GM13976 (cell line): ENCODE measurements at regions not wholly inside any gene's neighbourhood (a gene's known extent, or its start where the extent isn't known, plus 50 kb on each side); places are given as distances from the start of the nearest gene placed in this dataset.

Experiments used
- DNase-seq: peaks from one replicate; pipeline ENCODE4 v3.0.0; 2012; ENCODE audit warnings: low spot score
- in situ Hi-C: fragments of 300-500 bp; cut with MboI; formaldehyde crosslinking; loops from one replicate; pipeline ENCODE4 v1.12.0; 2022; ENCODE audit warnings: low sequenced_read_pairs, mixed read lengths, inconsistent platforms; ENCODE audit not compliant: unreplicated experiment
- TF ChIP-seq, protein P1 (sequence below): IDR thresholded peaks from 2 replicates; pipeline ENCODE4 v1.5.1; 2012; ENCODE audit warnings: borderline replicate concordance, mild to moderate bottlenecking; ENCODE audit not compliant: insufficient read depth; ENCODE audit errors: extremely low read depth, missing control alignments, control extremely low read depth

DNA sequence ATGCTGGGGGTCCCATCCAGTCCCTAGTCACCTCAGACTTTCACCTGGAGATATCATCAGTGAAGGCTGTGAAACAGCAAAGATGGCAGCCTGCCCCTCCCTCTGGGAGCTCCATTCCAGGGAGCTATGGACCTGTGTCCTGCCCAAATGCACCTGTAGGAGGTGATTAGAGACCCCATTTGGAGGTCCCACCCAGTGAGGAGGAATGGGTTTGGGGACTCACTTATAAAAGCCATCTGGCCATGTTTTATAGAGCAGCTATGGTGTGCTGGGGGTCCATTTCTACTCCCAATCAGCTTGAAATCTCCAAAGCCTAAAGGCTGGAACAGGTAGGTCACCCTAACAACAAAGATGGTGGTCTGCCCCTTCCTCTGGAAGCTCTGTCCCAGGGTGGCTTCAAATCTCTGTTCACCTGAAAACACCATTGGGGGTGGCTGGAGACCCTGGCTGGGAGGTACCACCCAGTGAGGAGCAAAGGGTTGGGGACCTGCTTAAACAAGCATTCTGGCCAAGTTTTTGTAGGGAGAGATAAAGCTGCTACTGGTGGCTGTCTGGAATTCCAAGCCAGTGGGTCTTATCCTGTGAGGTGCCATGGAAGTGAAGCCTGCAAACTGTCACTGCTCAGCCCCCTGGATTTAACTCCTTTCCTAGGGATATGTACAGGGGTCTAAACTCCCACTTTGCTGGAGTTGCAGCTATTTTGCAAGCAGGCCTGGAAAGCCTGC, 182.3 kb downstream of the RASSF9 start:
- TF ChIP-seq, protein P1, sequence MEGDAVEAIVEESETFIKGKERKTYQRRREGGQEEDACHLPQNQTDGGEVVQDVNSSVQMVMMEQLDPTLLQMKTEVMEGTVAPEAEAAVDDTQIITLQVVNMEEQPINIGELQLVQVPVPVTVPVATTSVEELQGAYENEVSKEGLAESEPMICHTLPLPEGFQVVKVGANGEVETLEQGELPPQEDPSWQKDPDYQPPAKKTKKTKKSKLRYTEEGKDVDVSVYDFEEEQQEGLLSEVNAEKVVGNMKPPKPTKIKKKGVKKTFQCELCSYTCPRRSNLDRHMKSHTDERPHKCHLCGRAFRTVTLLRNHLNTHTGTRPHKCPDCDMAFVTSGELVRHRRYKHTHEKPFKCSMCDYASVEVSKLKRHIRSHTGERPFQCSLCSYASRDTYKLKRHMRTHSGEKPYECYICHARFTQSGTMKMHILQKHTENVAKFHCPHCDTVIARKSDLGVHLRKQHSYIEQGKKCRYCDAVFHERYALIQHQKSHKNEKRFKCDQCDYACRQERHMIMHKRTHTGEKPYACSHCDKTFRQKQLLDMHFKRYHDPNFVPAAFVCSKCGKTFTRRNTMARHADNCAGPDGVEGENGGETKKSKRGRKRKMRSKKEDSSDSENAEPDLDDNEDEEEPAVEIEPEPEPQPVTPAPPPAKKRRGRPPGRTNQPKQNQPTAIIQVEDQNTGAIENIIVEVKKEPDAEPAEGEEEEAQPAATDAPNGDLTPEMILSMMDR: no peak
- no peak for DNase-seq
- in situ Hi-C loops: no loop called here

DNA sequence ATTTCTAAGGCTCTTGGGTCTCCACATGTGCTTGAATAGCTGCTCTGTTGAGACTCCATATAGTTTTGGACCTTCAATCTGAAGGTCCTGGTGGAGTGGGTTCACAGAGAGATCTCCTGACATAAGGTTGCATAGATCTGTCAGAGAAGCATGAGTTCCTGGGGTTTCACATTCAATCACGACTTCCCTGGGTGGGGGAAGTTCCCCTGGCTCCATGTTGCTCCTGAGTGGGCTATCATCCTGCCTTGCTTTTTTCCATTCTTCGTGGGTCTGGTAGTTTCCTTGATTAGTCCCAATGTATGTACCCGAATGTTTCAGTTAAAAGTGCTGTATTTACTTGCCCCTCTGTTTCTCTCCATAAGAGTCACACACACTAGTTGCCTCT, 181.8 kb downstream of the RASSF9 start:
- TF ChIP-seq, protein P1: no peak
- no peak for DNase-seq
- in situ Hi-C loops: no loop called here

DNA sequence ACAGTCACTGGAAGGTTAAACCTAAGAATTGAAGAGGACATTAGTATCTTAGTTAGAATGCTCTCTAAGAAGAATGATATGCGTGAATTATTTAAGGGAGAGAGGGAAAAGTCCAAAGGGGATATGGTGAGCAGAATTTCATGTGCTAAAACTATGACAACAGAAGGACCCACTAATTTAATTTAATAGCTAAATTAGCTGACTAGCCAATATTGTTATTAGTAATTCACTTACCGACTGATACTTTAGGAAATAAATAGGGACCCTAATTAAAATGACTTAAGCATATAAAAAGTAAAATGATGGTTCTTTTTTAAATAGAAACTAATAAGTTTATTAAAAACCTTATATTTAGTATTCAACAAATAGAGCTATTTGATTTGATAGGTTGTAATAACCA, 179.6 kb downstream of the RASSF9 start:
- in situ Hi-C loops: no loop called here
- TF ChIP-seq, protein P1: no peak
- no peak for DNase-seq

DNA sequence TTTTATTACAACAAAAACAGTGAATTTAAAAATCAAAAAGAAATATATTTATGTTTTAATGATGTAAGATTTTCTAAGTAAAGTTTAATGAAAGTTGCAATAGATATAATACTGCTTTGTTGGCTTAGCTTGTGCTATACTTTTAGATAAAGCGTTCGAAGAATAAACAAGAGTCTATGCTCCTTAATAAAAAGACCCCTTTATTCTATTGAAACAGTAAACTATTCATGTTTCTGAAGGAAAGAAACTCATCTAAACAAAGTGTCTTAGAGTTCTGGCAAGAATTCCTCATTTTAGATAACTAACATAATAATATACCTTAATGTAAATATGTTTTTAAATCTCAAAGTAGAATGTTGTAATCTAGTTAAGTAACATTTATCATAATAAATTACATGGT, 179.0 kb downstream of the RASSF9 start:
- TF ChIP-seq, protein P1: no peak
- DNase-seq: no peak
- in situ Hi-C loops: no loop called here

DNA sequence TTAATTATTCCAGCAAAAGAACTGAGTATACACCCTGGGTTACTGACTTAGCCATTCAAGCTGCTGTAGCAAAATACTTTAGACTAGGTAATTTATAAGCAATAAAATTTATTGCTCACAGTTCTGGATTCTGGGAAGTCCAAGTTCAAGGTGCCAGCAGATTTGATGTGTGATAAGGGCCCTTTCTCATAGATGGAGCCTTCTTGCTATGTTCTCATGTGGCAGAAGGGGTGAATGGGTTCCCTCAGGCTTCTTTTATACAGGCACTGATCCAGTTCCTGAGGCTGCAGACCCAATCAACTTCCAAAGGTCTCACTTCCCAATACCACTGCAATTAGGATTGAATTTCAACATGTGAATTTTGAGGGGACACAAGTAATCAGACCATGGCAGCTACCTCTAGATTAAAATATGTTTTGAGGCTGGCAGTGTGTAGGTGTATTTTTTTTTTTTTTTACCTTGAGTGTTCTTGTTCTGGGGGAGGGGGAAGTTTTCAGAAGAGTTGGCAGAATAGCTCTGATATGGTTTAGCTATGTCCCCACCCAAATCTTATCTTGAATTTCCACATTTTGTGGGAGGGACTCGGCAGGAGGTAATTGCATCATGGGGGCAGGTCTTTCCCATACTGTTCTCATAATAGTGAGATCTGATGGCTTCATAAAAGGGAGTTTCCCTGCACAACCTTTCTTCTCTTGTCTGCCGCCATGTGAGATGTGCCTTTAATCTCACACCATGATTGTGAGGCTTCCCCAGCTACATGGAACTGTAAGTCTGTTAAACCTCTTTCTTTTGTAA, 178.2 kb downstream of the RASSF9 start:
- in situ Hi-C loops: no loop called here
- TF ChIP-seq, protein P1: no peak
- no peak for DNase-seq

DNA sequence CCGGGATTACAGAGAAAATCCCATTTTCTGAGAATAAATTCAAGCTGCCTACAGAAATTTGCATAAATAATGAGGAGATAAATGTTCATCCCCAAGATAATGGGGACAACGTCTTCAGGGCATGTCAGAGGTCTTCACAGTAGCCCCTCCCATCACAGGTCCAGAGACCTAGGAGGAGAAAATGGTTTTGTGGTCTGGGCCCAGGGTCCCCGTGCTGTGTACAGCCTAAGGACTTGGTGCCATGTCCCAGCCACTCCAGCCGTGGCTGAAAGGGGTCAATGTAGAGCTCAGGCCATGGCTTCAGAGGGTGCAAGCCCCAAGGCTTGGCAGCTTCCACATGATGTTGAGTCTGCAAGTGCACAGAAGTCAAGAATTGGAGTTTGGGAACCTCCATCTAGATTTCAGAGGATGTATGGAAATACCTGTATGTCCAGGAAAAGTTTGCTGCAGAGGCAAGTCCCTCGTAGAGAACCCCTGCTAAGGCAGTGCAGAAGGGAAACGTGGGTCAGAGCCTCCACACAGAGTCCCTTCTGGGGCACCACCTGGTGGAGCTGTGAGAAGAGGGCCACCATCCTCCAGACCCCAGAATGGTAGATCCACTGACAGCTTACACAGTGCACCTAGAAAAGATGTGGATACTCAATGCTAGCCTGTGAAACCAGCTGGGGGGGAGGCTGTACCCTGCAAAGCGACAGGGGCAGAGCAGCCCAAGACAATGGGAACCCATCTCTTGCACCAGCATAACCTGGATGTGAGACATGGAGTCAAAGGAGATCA, 176.3 kb downstream of the RASSF9 start:
- in situ Hi-C loops: no loop called here
- no peak for DNase-seq

More for the DNA sequence above, 176.3 kb downstream of the RASSF9 start:
- TF ChIP-seq, protein P1: no peak
